Ovary (tissue), 7 donors: ENCODE measurements at regions not wholly inside any gene's neighbourhood (a gene's known extent, or its start where the extent isn't known, plus 50 kb on each side); places are given as distances from the start of the nearest gene placed in this dataset.

Experiments used
- DNase-seq, 5 donors: peaks; one replicate each; pipeline ENCODE4 v3.0.0-alpha.2; 2019 to 2020
- H3K27ac ChIP-seq, 2 donors: fragments of 200-600 bp; one replicate each; pipeline versions ENCODE4 v1.5.1 to v1.8.0; 2019 to 2022
- H3K27me3 ChIP-seq: fragments of 200-600 bp; one replicate; pipeline ENCODE4 v1.8.0; 2022
- H3K36me3 ChIP-seq: fragments of 200-600 bp; sonication (generic); one replicate; pipeline ENCODE4 v1.5.1; 2019
- H3K4me1 ChIP-seq: one replicate; pipeline ENCODE4 v1.8.1; 2013; ENCODE audit warnings: mild to moderate bottlenecking, moderate library complexity; ENCODE audit not compliant: insufficient read depth
- H3K4me3 ChIP-seq: fragments of 200-600 bp; sonication (generic); one replicate; pipeline ENCODE4 v1.5.1; 2017
- H3K9me3 ChIP-seq, 2 donors: fragments of 200-600 bp in 1 of 2; sonication (generic) in 1 of 2; one replicate each; pipeline versions ENCODE4 v1.5.1 to v1.8.1; 2013 to 2019; ENCODE audit warnings: mild to moderate bottlenecking in 1 of 2, moderate library complexity in 1 of 2
- EP300 ChIP-seq: sonication (generic); formaldehyde crosslinking; IDR thresholded peaks from one replicate; pipeline ENCODE4 v1.6.1; 2017; ENCODE audit warnings: antibody characterized with exemption
- POLR2A ChIP-seq: fragments of 450-650 bp; IDR thresholded peaks from one replicate; pipeline ENCODE4 v1.6.1; 2017; ENCODE audit warnings: antibody characterized with exemption, mild to moderate bottlenecking, moderate library complexity
- WGBS, 3 donors: extraction: QIAGEN DNeasy Blood & Tissue Kit in 1 of 3; methylation state at CpG; one replicate each; pipeline versions ENCODE4 v1.1.5 to v1.1.7; 2013 to 2017; 5-methylcytosine and 5-hydroxymethylcytosine counted together
- intact Hi-C, 4 donors: fragments of 100-400 bp; cut with DNase I; formaldehyde crosslinking; loops; one replicate each; pipeline versions ENCODE4 v1.11.0 to v1.15.1; 2022 to 2023
- TF ChIP-seq, protein P1 (sequence below), 3 donors: fragments of 450-650 bp in 2 of 3; fragments of 200-600 bp in 1 of 3; IDR thresholded peaks; one replicate each; pipeline versions ENCODE4 v1.5.1 to v1.8.0; 2016 to 2022; ENCODE audit warnings: antibody characterized with exemption in 3 of 3, mild to moderate bottlenecking in 1 of 3
- donor health status: DM: no; HTN: no; CAD: no; lungs with moderate emphysema.
- donor health status: DM: no; HTN: no; CAD: no.
- donor health status: Bipolar disorder and iron deficiency.
- donor health status: DM: no; HTN: no; CAD: no.
- donor health status: DM: yes; HTN: yes; CAD: no.

DNA sequence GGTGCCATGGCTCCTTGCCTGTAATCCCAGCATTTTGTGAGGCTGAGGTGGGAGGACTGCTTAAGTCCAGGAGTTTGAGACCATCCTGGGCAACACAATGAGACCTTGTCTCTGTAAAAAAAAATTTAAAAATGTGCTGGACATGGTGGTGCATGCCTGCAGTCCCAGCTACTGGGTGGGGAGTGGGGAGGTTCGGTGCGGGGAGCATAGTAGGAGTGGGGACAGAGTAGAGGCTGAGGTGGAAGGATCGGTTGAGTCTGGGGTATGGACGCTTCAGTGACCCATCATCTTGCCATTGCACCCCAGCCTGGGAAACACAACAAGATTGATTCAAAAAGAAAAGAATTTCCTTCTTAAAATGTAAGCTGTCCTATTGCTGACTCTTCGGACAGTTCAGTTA, 1490.0 kb upstream of the GBE1 start:
- H3K4me1 ChIP-seq = no peaks in the 10 kb centered on the region
- no peak for TF ChIP-seq POLR2A
- TF ChIP-seq EP300 = no peak
- TF ChIP-seq, protein P1, sequence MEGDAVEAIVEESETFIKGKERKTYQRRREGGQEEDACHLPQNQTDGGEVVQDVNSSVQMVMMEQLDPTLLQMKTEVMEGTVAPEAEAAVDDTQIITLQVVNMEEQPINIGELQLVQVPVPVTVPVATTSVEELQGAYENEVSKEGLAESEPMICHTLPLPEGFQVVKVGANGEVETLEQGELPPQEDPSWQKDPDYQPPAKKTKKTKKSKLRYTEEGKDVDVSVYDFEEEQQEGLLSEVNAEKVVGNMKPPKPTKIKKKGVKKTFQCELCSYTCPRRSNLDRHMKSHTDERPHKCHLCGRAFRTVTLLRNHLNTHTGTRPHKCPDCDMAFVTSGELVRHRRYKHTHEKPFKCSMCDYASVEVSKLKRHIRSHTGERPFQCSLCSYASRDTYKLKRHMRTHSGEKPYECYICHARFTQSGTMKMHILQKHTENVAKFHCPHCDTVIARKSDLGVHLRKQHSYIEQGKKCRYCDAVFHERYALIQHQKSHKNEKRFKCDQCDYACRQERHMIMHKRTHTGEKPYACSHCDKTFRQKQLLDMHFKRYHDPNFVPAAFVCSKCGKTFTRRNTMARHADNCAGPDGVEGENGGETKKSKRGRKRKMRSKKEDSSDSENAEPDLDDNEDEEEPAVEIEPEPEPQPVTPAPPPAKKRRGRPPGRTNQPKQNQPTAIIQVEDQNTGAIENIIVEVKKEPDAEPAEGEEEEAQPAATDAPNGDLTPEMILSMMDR (IDR thresholded peaks at IDR 0.05) = no peak
- H3K9me3 ChIP-seq = no peaks in the 10 kb centered on the region
- H3K4me3 ChIP-seq = no peak overlapping the region
- H3K27me3 ChIP-seq = no peaks in the 10 kb centered on the region
- DNase-seq = no peak
- H3K36me3 ChIP-seq = no peaks in the 10 kb centered on the region
- 91 to 95% (median 94%) methylated on average over 5 of the region's 5 CpGs for WGBS, 3 donors
- H3K27ac ChIP-seq = no peak overlapping the region
- intact Hi-C loops = no loop called here

DNA sequence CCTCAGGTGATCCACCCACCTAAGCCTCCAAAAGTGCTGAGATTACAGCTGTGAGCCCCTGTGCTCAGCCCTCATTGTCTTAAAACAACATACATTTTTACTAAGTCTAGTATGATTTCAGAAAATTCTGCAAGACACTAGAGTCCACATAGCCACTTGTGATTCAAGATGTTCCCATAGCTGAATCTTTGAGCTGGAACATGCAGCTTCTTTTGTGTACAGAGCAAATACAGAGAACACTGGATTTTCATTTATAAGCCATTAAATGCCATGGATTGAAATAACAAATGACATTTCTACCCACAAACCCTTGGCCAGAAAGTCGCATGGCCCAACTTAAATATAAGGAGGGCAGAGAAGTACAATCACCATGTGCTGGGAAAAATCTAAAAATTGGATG, 1489.2 kb upstream of the GBE1 start:
- Histone ChIP-seq H3K4me1 (no peaks in the 10 kb centered on the region), H3K36me3 (no peaks in the 10 kb centered on the region), H3K27me3 (no peaks in the 10 kb centered on the region), H3K4me3 (no peak overlapping the region), H3K9me3 (no peaks in the 10 kb centered on the region), H3K27ac (no peak overlapping the region)
- TF ChIP-seq POLR2A (no peak), EP300 (no peak)
- TF ChIP-seq, protein P1 (IDR thresholded peaks at IDR 0.05) = no peak
- 88 to 93% (median 89%) methylated on average over 1 of the region's 1 CpG for WGBS, 3 donors
- intact Hi-C loops = no loop called here
- no peak for DNase-seq

DNA sequence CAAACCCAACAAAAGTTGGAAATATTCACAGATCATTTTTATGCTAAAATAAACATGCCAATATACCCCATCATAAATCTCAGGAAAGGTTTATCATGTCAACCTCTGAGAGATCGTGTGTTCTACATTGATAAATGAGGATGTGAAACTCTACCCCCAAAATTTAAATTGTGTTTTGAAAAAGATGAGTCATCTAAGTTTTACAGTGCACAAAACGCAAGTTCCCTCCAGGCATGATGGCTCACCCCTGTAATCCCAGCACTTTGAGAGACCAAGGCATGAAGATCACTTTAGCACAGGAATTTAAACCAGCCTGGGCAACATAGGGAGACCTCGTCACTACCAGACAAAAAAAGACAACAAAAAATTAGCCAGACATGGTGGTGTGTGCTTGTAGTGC, 1487.0 kb upstream of the GBE1 start:
- Histone ChIP-seq H3K4me1 (no peaks in the 10 kb centered on the region), H3K27ac (no peak overlapping the region), H3K36me3 (no peaks in the 10 kb centered on the region), H3K27me3 (no peaks in the 10 kb centered on the region), H3K9me3 (no peaks in the 10 kb centered on the region), H3K4me3 (no peak overlapping the region)
- no peak for DNase-seq
- intact Hi-C loops = no loop called here
- no peak for TF ChIP-seq EP300
- TF ChIP-seq, protein P1 (IDR thresholded peaks at IDR 0.05) = no peak
- TF ChIP-seq POLR2A = no peak
- 69% methylated on average over 3 of the region's 3 CpGs for WGBS, 3 donors

DNA sequence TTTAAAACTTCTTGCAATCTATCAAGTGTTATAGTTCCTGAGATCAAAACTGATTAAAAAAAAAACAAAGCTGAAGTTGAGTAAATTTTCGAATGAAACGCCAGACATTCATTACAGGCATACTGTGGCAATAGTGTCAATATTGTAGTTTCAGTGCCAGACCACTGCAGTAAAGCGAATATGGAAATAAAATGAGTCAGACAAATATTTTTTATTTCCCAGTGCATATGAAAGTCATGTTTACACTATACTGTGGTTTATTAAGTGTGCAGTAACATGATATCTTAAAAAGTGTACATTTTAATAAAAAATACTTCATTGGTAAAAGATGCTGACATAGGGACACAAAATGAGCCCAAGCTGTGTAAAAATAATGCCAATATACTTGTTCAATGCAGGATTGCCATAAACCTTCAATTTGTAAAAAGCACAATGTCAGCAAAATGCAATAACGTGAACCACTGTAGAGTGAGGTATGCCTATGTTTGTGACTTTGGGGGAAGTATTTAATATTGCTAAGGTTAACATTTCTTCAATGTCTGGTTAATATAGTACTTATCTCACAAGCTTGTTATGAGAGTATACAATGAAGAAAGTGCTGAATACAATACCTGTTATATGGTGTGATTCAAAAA, 1473.9 kb upstream of the GBE1 start:
- no peak overlapping the region for H3K4me3 ChIP-seq
- H3K4me1 ChIP-seq = no peaks in the 10 kb centered on the region
- TF ChIP-seq, protein P1 (IDR thresholded peaks at IDR 0.05) = no peak
- TF ChIP-seq EP300 = no peak
- no peak for TF ChIP-seq POLR2A
- no peaks in the 10 kb centered on the region for H3K9me3 ChIP-seq
- H3K27me3 ChIP-seq = no peaks in the 10 kb centered on the region
- no peak overlapping the region for H3K27ac ChIP-seq
- DNase-seq = no peak
- WGBS, 3 donors = 72 to 80% (median 77%) methylated on average over 4 of the region's 4 CpGs
- intact Hi-C loops = no loop called here
- no peaks in the 10 kb centered on the region for H3K36me3 ChIP-seq
